ENCODE measurements at regions not wholly inside any gene's neighbourhood (a gene's known extent, or its start where the extent isn't known, plus 50 kb on each side); places are given as distances from the start of the nearest gene placed in this dataset.

GRCh38 chr17:53391197-53391596, 431.5 kb upstream of the KIF2B start:
- Mint-ChIP-seq H3K36me3 (no peaks in the 10 kb centered on the region), H3K27ac (no peak overlapping the region), H3K4me3 (no peak overlapping the region), H3K4me1 (no peaks in the 10 kb centered on the region), H3K27me3 (no peaks in the 10 kb centered on the region), H3K9me3 (peaks cover 2% of the 10 kb centered on the region)
- no peak for DNase-seq

- Mint-ChIP-seq H3K9me3 (no peaks in the 10 kb centered on the region), H3K4me3 (no peak overlapping the region), H3K27ac (no peak overlapping the region), H3K27me3 (no peaks in the 10 kb centered on the region), H3K4me1 (no peaks in the 10 kb centered on the region), H3K36me3 (no peaks in the 10 kb centered on the region)
- DNase-seq: no peak
Measured at GRCh38 chr17:53390575-53390974, 432.2 kb upstream of the KIF2B start.

- DNase-seq: no peak
- H3K36me3 Mint-ChIP-seq: no peaks in the 10 kb centered on the region
- H3K27me3 Mint-ChIP-seq: no peaks in the 10 kb centered on the region
- H3K4me1 Mint-ChIP-seq: no peaks in the 10 kb centered on the region
- H3K27ac Mint-ChIP-seq: no peak overlapping the region
- no peaks in the 10 kb centered on the region for H3K9me3 Mint-ChIP-seq
- no peak overlapping the region for H3K4me3 Mint-ChIP-seq
Measured at GRCh38 chr17:53387745-53388144, 435.0 kb upstream of the KIF2B start.

GRCh38 chr17:53353919-53354351, 468.8 kb upstream of the KIF2B start:
- Mint-ChIP-seq H3K27ac (no peak overlapping the region), H3K27me3 (no peaks in the 10 kb centered on the region), H3K4me1 (no peaks in the 10 kb centered on the region), H3K4me3 (no peak overlapping the region), H3K36me3 (no peaks in the 10 kb centered on the region), H3K9me3 (peaks cover 2% of the 10 kb centered on the region)
- DNase-seq: no peak

- Mint-ChIP-seq H3K27ac (no peak overlapping the region), H3K36me3 (no peaks in the 10 kb centered on the region), H3K4me1 (no peaks in the 10 kb centered on the region), H3K27me3 (no peaks in the 10 kb centered on the region), H3K9me3 (peaks cover 11% of the 10 kb centered on the region), H3K4me3 (no peak overlapping the region)
- DNase-seq: no peak
Measured at GRCh38 chr17:53344778-53345177, 477.9 kb upstream of the KIF2B start.

GRCh38 chr17:53336281-53336680, 486.4 kb upstream of the KIF2B start:
- H3K4me3 Mint-ChIP-seq: no peak overlapping the region
- H3K36me3 Mint-ChIP-seq: no peaks in the 10 kb centered on the region
- DNase-seq: no peak
- H3K27me3 Mint-ChIP-seq: no peaks in the 10 kb centered on the region
- H3K4me1 Mint-ChIP-seq: no peaks in the 10 kb centered on the region
- H3K27ac Mint-ChIP-seq: no peak overlapping the region
- H3K9me3 Mint-ChIP-seq: peaks cover 7% of the 10 kb centered on the region

- H3K4me1 Mint-ChIP-seq: no peaks in the 10 kb centered on the region
- DNase-seq: no peak
- H3K36me3 Mint-ChIP-seq: no peaks in the 10 kb centered on the region
- peaks cover 6% of the 10 kb centered on the region for H3K9me3 Mint-ChIP-seq
- H3K27me3 Mint-ChIP-seq: no peaks in the 10 kb centered on the region
- no peak overlapping the region for H3K4me3 Mint-ChIP-seq
- no peak overlapping the region for H3K27ac Mint-ChIP-seq
Measured at GRCh38 chr17:53335443-53335842, 487.3 kb upstream of the KIF2B start.

GRCh38 chr17:53330756-53331155, 492.0 kb upstream of the KIF2B start:
- Mint-ChIP-seq H3K4me3 (no peak overlapping the region), H3K27me3 (no peaks in the 10 kb centered on the region), H3K9me3 (peaks cover 8% of the 10 kb centered on the region), H3K4me1 (no peaks in the 10 kb centered on the region), H3K36me3 (no peaks in the 10 kb centered on the region), H3K27ac (no peak overlapping the region)
- no peak for DNase-seq

- Mint-ChIP-seq H3K27ac (no peak overlapping the region), H3K4me1 (no peaks in the 10 kb centered on the region), H3K9me3 (peaks cover 6% of the 10 kb centered on the region), H3K27me3 (no peaks in the 10 kb centered on the region), H3K36me3 (no peaks in the 10 kb centered on the region), H3K4me3 (no peak overlapping the region)
- DNase-seq: no peak
Measured at GRCh38 chr17:53321651-53322050, 501.1 kb upstream of the KIF2B start.

- H3K9me3 Mint-ChIP-seq: peaks cover 8% of the 10 kb centered on the region
- no peak for DNase-seq
- no peak overlapping the region for H3K27ac Mint-ChIP-seq
- H3K4me1 Mint-ChIP-seq: no peaks in the 10 kb centered on the region
- H3K4me3 Mint-ChIP-seq: no peak overlapping the region
- H3K27me3 Mint-ChIP-seq: no peaks in the 10 kb centered on the region
- H3K36me3 Mint-ChIP-seq: no peaks in the 10 kb centered on the region
Measured at GRCh38 chr17:53319947-53320346, 502.8 kb upstream of the KIF2B start.

GRCh38 chr17:53316988-53317387, 505.7 kb upstream of the KIF2B start:
- DNase-seq: no peak
- Mint-ChIP-seq H3K4me3 (no peak overlapping the region), H3K4me1 (no peaks in the 10 kb centered on the region), H3K27ac (no peak overlapping the region), H3K9me3 (peaks cover 8% of the 10 kb centered on the region), H3K27me3 (no peaks in the 10 kb centered on the region), H3K36me3 (no peaks in the 10 kb centered on the region)

- Mint-ChIP-seq H3K36me3 (no peaks in the 10 kb centered on the region), H3K4me1 (no peaks in the 10 kb centered on the region), H3K27ac (no peak overlapping the region), H3K27me3 (no peaks in the 10 kb centered on the region), H3K9me3 (peaks cover 8% of the 10 kb centered on the region), H3K4me3 (no peak overlapping the region)
- no peak for DNase-seq
Measured at GRCh38 chr17:53316073-53316472, 506.7 kb upstream of the KIF2B start.

GRCh38 chr17:53314521-53314920, 508.2 kb upstream of the KIF2B start:
- peaks cover 9% of the 10 kb centered on the region for H3K9me3 Mint-ChIP-seq
- H3K4me3 Mint-ChIP-seq: no peak overlapping the region
- H3K36me3 Mint-ChIP-seq: no peaks in the 10 kb centered on the region
- no peak overlapping the region for H3K27ac Mint-ChIP-seq
- no peaks in the 10 kb centered on the region for H3K27me3 Mint-ChIP-seq
- no peak for DNase-seq
- H3K4me1 Mint-ChIP-seq: no peaks in the 10 kb centered on the region

- H3K4me1 Mint-ChIP-seq: no peaks in the 10 kb centered on the region
- H3K9me3 Mint-ChIP-seq: peaks cover 14% of the 10 kb centered on the region
- no peak overlapping the region for H3K4me3 Mint-ChIP-seq
- H3K36me3 Mint-ChIP-seq: no peaks in the 10 kb centered on the region
- H3K27me3 Mint-ChIP-seq: no peaks in the 10 kb centered on the region
- no peak overlapping the region for H3K27ac Mint-ChIP-seq
- DNase-seq: no peak
Measured at GRCh38 chr17:53313746-53314145, 509.0 kb upstream of the KIF2B start.

GRCh38 chr17:53278466-53278865, 544.3 kb upstream of the KIF2B start:
- DNase-seq: no peak
- no peaks in the 10 kb centered on the region for H3K4me1 Mint-ChIP-seq
- H3K4me3 Mint-ChIP-seq: no peak overlapping the region
- H3K9me3 Mint-ChIP-seq: peaks cover 10% of the 10 kb centered on the region
- H3K36me3 Mint-ChIP-seq: no peaks in the 10 kb centered on the region
- H3K27ac Mint-ChIP-seq: no peak overlapping the region
- no peaks in the 10 kb centered on the region for H3K27me3 Mint-ChIP-seq

- H3K27ac Mint-ChIP-seq: no peak overlapping the region
- DNase-seq: no peak
- H3K27me3 Mint-ChIP-seq: no peaks in the 10 kb centered on the region
- H3K36me3 Mint-ChIP-seq: no peaks in the 10 kb centered on the region
- no peak overlapping the region for H3K4me3 Mint-ChIP-seq
- H3K4me1 Mint-ChIP-seq: no peaks in the 10 kb centered on the region
- peaks cover 1% of the 10 kb centered on the region for H3K9me3 Mint-ChIP-seq
Measured at GRCh38 chr17:53273126-53273525, 549.6 kb upstream of the KIF2B start.

GRCh38 chr17:53270936-53271335, 551.8 kb upstream of the KIF2B start:
- H3K27me3 Mint-ChIP-seq: no peaks in the 10 kb centered on the region
- H3K27ac Mint-ChIP-seq: no peak overlapping the region
- peaks cover 1% of the 10 kb centered on the region for H3K9me3 Mint-ChIP-seq
- no peaks in the 10 kb centered on the region for H3K36me3 Mint-ChIP-seq
- no peak for DNase-seq
- H3K4me3 Mint-ChIP-seq: no peak overlapping the region
- H3K4me1 Mint-ChIP-seq: no peaks in the 10 kb centered on the region
